Type B pancreatic cell (in vitro differentiated cells): ENCODE measurements at regions not wholly inside any gene's neighbourhood (a gene's known extent, or its start where the extent isn't known, plus 50 kb on each side); places are given as distances from the start of the nearest gene placed in this dataset.

Source experiments
- DNase-seq: peaks from one replicate; pipeline ENCODE4 v3.0.0; 2021; ENCODE audit warnings: mixed read lengths; ENCODE audit not compliant: unreplicated experiment; ENCODE audit errors: extremely low spot score
- H3K27ac Mint-ChIP-seq: 2 replicates; pipeline ENCODE4 v1.8.0; 2021; ENCODE audit warnings: mild to moderate bottlenecking, mixed read lengths
- H3K27me3 Mint-ChIP-seq: 2 replicates; pipeline ENCODE4 v1.8.0; 2021; ENCODE audit warnings: mixed read lengths
- H3K36me3 Mint-ChIP-seq: 2 replicates; pipeline ENCODE4 v1.8.0; 2021; ENCODE audit warnings: mixed read lengths
- H3K4me1 Mint-ChIP-seq: one replicate; pipeline ENCODE4 v1.8.0; 2021; ENCODE audit warnings: mixed read lengths; ENCODE audit not compliant: unreplicated experiment
- H3K4me3 Mint-ChIP-seq: 2 replicates; pipeline ENCODE4 v1.8.0; 2021; ENCODE audit warnings: mild to moderate bottlenecking, mixed read lengths
- H3K9me3 Mint-ChIP-seq: 2 replicates; pipeline ENCODE4 v1.8.0; 2021; ENCODE audit warnings: mixed read lengths
- CTCF ChIP-seq: fragments of 200-600 bp; sonication (generic); conservative IDR thresholded peaks from 2 replicates; pipeline ENCODE4 v1.5.0; 2021; ENCODE audit warnings: antibody characterized with exemption, mild to moderate bottlenecking

GRCh38 chr15:38029736-38030135 is 95.3 kb downstream of the TMCO5A start:
- no peak for TF ChIP-seq CTCF
- no peak overlapping the region for H3K4me3 Mint-ChIP-seq
- peaks cover 6% of the 10 kb centered on the region for H3K9me3 Mint-ChIP-seq
- H3K27me3 Mint-ChIP-seq, result no peaks in the 10 kb centered on the region
- H3K27ac Mint-ChIP-seq, result no peak overlapping the region
- H3K36me3 Mint-ChIP-seq, result no peaks in the 10 kb centered on the region
- H3K4me1 Mint-ChIP-seq, result no peaks in the 10 kb centered on the region
- DNase-seq, result no peak

- TF ChIP-seq CTCF, result no peak
- H3K9me3 Mint-ChIP-seq, result peaks cover 6% of the 10 kb centered on the region
- no peaks in the 10 kb centered on the region for H3K4me1 Mint-ChIP-seq
- H3K4me3 Mint-ChIP-seq, result no peak overlapping the region
- no peaks in the 10 kb centered on the region for H3K27me3 Mint-ChIP-seq
- no peak for DNase-seq
- no peaks in the 10 kb centered on the region for H3K36me3 Mint-ChIP-seq
- H3K27ac Mint-ChIP-seq, result no peak overlapping the region
These were observed 96.2 kb downstream of the TMCO5A start for GRCh38 chr15:38030609-38031008.

- H3K36me3 Mint-ChIP-seq, result no peaks in the 10 kb centered on the region
These were observed 101.3 kb downstream of the TMCO5A start for GRCh38 chr15:38035701-38036100.

GRCh38 chr15:38036790-38037338 is 102.4 kb downstream of the TMCO5A start:
- Mint-ChIP-seq H3K27me3 (peaks cover 6% of the 10 kb centered on the region), H3K4me1 (peaks cover 5% of the 10 kb centered on the region), H3K9me3 (no peaks in the 10 kb centered on the region), H3K4me3 (no peak overlapping the region), H3K36me3 (no peaks in the 10 kb centered on the region), H3K27ac (no peak overlapping the region)
- DNase-seq, result no peak
- no peak for TF ChIP-seq CTCF

More at GRCh38 chr15:38035701-38036100, 101.3 kb downstream of the TMCO5A start:
- Mint-ChIP-seq H3K27ac (no peak overlapping the region), H3K9me3 (no peaks in the 10 kb centered on the region), H3K4me3 (no peak overlapping the region), H3K4me1 (no peaks in the 10 kb centered on the region), H3K27me3 (peaks cover 6% of the 10 kb centered on the region)
- DNase-seq, result no peak
- TF ChIP-seq CTCF, result no peak

- Mint-ChIP-seq H3K27me3 (peaks cover 6% of the 10 kb centered on the region), H3K4me3 (no peak overlapping the region), H3K27ac (no peak overlapping the region), H3K4me1 (peaks cover 5% of the 10 kb centered on the region), H3K36me3 (no peaks in the 10 kb centered on the region), H3K9me3 (no peaks in the 10 kb centered on the region)
- no peak for DNase-seq
- TF ChIP-seq CTCF, result no peak
These were observed 104.4 kb downstream of the TMCO5A start for GRCh38 chr15:38038659-38039442.
